ENCODE measurements at regions not wholly inside any gene's neighbourhood (a gene's known extent, or its start where the extent isn't known, plus 50 kb on each side); places are given as distances from the start of the nearest gene placed in this dataset.

GRCh38 chr6:77097940-77098339, 365.4 kb downstream of the HTR1B start (continued):
- TF ChIP-seq, protein P1, sequence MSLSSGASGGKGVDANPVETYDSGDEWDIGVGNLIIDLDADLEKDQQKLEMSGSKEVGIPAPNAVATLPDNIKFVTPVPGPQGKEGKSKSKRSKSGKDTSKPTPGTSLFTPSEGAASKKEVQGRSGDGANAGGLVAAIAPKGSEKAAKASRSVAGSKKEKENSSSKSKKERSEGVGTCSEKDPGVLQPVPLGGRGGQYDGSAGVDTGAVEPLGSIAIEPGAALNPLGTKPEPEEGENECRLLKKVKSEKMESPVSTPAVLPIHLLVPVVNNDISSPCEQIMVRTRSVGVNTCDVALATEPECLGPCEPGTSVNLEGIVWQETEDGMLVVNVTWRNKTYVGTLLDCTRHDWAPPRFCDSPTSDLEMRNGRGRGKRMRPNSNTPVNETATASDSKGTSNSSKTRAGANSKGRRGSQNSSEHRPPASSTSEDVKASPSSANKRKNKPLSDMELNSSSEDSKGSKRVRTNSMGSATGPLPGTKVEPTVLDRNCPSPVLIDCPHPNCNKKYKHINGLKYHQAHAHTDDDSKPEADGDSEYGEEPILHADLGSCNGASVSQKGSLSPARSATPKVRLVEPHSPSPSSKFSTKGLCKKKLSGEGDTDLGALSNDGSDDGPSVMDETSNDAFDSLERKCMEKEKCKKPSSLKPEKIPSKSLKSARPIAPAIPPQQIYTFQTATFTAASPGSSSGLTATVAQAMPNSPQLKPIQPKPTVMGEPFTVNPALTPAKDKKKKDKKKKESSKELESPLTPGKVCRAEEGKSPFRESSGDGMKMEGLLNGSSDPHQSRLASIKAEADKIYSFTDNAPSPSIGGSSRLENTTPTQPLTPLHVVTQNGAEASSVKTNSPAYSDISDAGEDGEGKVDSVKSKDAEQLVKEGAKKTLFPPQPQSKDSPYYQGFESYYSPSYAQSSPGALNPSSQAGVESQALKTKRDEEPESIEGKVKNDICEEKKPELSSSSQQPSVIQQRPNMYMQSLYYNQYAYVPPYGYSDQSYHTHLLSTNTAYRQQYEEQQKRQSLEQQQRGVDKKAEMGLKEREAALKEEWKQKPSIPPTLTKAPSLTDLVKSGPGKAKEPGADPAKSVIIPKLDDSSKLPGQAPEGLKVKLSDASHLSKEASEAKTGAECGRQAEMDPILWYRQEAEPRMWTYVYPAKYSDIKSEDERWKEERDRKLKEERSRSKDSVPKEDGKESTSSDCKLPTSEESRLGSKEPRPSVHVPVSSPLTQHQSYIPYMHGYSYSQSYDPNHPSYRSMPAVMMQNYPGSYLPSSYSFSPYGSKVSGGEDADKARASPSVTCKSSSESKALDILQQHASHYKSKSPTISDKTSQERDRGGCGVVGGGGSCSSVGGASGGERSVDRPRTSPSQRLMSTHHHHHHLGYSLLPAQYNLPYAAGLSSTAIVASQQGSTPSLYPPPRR (CRISPR knock-in tag; IDR thresholded peaks at IDR 0.05; ENCODE audit: borderline replicate concordance): no peak
- no peak for TF ChIP-seq MYC (CRISPR knock-in tag; IDR thresholded peaks at IDR 0.05; ENCODE audit: borderline replicate concordance)
- TF ChIP-seq ZKSCAN5 (CRISPR knock-in tag; IDR thresholded peaks at IDR 0.05): no peak
- no peak for TF ChIP-seq ZNF879 (CRISPR knock-in tag; IDR thresholded peaks at IDR 0.05)
- no peak for TF ChIP-seq STAG1 (CRISPR knock-in tag; IDR thresholded peaks at IDR 0.05)

DNA sequence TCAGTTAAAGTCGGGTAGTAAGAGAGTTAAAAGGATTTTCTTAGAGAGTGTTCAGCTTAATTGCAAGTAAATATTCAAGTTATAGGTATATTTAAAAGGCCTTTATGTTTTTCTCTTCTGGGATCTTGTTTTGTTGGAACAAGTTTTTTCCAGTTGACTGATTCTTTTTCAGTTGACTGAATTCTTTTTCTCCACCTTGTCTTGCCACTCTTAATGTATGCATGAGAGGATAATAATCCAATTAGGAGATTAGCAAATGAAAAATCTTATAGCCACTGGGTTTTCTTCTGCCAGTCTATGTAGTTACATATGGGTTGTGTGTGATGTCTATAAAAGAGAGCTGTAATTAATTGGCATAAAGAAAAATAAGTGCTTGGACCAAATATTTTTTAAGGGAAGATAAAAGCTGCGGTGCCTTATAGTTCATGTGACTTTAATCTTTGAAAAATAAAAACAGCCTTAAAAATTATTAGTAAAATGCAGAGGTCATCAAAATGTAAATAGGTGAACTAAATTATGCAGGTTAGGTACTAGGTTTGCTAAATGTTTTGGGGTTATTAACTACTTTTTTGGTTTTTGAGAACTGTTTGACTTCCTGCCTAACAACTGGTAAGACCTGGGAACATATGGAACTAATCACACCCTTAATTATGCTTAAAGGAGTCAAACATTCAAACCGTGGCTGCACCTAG, 367.2 kb downstream of the HTR1B start:
- no TSS peak for BruUV-seq (replicated peaks)
- Histone ChIP-seq H2AFZ (ENCODE audit: low read length) (no peak overlapping the region), H3K4me3 (replicated peaks in 1 of 3; ENCODE audit: insufficient read depth in 1 of 3, low read depth in 2 of 3, low read length in 3 of 3) (no peak overlapping the region), H3K79me2 (ENCODE audit: insufficient read depth, low read length) (no peaks in the 10 kb centered on the region), H3K27me3 (ENCODE audit: control insufficient read depth in 1 of 2, insufficient read depth in 2 of 2, low read length in 2 of 2) (no peaks in the 10 kb centered on the region; a peak in 1 of 5 replicates), H3K4me2 (ENCODE audit: low read depth, low read length) (no peak overlapping the region), H3K4me1 (ENCODE audit: insufficient read depth, low read length) (no peaks in the 10 kb centered on the region), H3K36me3 (replicated peaks in 1 of 2; ENCODE audit: control insufficient read depth in 1 of 2, insufficient read depth in 2 of 2, low read length in 2 of 2) (no peaks in the 10 kb centered on the region), H4K20me1 (ENCODE audit: insufficient read depth, low read length) (no peaks in the 10 kb centered on the region), H3K9me3 (ENCODE audit: low read length) (no peaks in the 10 kb centered on the region), H3K9ac (ENCODE audit: insufficient read depth, low read depth, low read length) (no peak overlapping the region), H3K27ac (ENCODE audit: extremely low read length, insufficient read depth, low read length) (no peak overlapping the region)
- ChIA-PET CTCF (ENCODE audit: low intra/inter-chr PET ratio, low total read pairs) (no interaction called here), POLR2A (no interaction called here)
- no peak for TF ChIP-seq SCMH1 (CRISPR knock-in tag; IDR thresholded peaks at IDR 0.05; ENCODE audit: borderline replicate concordance)
- no peak for TF ChIP-seq HDAC1 (CRISPR knock-in tag; IDR thresholded peaks at IDR 0.05)
- TF ChIP-seq MAFF (IDR thresholded peaks at IDR 0.05; ENCODE audit: low read depth, low read length): peak; percentile 50; the same call in 1 of the 2 replicates
- peak; percentile 26 to 78; a peak in 2 of 4 replicates for TF ChIP-seq MAFK (conservative IDR thresholded peaks at IDR 0.05 in 1 of 2, IDR thresholded peaks at IDR 0.05 in 1 of 2; ENCODE audit: low read length in 2 of 2)
- intact Hi-C loops (cut with micrococcal nuclease; ENCODE audit: unreplicated experiment): no loop called here
- 2% methylated on average over 3 of the region's 3 CpGs for WGBS (ENCODE audit: low lambda C conversion rate)
- FAIRE-seq (no peak), ATAC-seq (no peak), DNase-seq (ENCODE audit: low spot score) (no peak)
- in situ Hi-C loops (cut with HindIII; ENCODE audit: extremely low pct_ligation_motif_present, low pct_unique_long_range_greater_than_20kb): no loop called here

All from HepG2 (cell line).